T1000 (cell line): ENCODE measurements at regions not wholly inside any gene's neighbourhood (a gene's known extent, or its start where the extent isn't known, plus 50 kb on each side); places are given as distances from the start of the nearest gene placed in this dataset.

ENCODE experiments used
- DNase-seq: peaks from one replicate; lab custom pipeline; 2025; ENCODE audit warnings: mixed read lengths; lab: John Stamatoyannopoulos, UW

- DNase-seq = no peak
These were observed 331.0 kb upstream of the RARB start for GRCh38 chr3:25097023-25097422.

GRCh38 chr3:25099666-25100065 is 328.4 kb upstream of the RARB start:
- DNase-seq = no peak

DNA sequence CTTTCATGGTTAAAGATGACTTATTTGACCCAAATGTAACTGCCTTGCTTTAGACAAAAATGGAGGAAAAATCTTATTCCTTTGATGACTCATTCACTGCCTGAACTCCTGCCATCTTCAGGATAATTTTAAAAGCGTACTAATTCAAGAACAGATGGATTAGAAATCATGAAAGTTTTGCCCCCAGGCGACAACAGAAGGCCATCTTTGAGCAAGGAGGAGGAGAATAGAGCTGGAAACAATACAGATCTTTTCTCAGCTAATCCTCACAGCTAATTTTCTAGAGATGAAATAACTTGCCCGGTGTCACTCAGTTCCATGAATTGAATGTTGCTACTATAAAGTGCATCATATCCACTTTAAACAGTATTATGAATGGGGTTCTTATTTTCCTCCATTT is 324.7 kb upstream of the RARB start:
- no peak for DNase-seq

DNA sequence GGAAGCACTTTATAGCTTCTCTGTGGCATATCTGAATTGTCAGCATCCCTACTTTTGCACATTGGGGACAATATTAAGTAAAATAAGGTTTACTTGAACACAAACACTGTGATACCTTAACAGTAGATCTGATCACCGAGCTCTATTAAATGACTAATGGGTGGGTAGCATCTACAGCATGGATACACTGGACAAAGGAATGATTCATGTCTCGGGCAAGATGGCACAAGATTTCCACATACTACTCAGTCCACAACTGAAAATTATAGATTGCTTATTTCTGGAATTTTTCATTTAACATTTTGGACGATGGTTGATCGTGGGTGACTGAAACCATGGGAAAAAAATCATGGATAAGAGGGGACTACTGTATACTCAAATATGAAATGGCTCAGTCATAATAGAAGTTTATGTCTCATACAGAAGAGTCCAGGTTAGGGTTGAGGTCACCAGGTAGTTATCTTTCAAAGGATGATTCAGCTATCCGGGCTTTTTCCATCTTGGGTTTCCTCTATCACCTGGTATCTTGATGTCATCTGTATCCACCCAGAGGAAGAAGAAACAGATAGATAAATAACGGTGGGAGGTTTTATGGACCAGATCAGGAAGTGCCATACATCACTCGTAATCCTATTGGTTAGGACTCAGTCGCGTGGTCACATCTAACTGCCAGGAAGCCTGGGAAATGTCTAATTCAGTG is 320.0 kb upstream of the RARB start:
- no peak for DNase-seq

DNA sequence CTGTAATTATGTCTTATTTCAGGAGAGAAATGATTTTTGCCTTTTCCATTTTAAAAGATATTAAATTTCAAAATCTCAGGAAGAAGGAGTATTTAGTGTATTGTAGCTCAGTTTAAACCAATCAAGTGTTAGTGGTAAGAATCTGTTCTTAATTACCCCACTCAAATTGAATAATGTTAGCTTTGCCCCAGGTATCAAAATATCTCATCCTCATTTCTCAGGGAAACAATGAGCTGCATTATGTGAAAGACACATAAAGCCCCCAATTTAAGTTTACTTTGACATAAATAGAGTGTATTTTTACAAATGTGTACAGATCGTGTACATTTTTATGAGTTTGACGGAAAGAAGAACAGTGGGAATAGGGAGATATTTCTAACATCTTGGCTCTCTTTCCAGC is 317.4 kb upstream of the RARB start:
- DNase-seq = no peak

GRCh38 chr3:25113891-25114290 is 314.2 kb upstream of the RARB start:
- DNase-seq = no peak

- no peak for DNase-seq
These were observed 313.5 kb upstream of the RARB start for GRCh38 chr3:25114532-25114931.

DNA sequence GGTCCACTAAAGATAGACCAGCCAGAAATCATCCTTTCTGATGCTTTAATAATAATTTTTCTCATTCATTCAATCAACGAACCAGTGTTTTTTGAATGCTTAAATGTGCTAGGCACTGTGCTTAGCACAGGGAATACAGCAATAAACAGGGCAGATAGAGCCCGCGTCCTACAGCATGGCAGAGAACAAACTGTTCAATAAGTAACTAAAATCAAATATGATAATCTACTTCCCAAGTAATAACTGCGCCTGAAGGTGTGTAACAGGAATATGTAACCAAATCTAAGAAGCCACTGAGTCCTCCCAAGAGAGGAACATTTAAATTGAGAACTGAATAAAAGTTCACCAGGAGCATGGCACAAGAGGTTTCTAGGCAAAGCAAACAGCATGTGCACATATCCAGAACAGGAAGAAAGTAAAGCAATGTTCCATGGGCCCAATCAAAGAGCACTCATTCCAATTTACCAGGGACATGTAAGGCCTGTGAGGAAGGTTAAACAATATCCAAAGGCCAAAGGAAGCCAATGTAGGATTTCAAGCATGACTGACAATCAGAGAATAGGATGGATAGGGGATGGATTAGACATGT is 311.0 kb upstream of the RARB start:
- no peak for DNase-seq

DNA sequence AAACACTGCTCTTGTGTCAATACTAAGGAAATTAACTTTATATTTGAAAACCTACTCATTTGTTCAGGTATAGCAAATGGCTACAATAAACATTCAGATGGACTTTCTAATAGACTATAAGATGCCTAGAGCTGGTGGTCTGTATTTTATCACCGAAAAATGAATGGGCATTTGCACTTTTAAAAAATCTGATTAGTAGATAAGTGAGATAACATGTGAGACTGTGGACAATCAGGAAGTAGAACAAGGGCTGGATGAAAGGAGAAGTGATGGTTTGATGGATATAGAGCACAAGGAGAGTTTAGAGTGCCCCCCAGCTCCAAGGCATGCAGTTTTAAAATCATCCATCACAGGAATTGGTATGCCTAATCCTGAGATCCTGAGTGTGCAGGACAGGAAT is 308.4 kb upstream of the RARB start:
- DNase-seq = no peak

GRCh38 chr3:25120665-25121064 is 307.4 kb upstream of the RARB start:
- DNase-seq = no peak

- DNase-seq = no peak
These were observed 302.9 kb upstream of the RARB start for GRCh38 chr3:25125201-25125600.

- no peak for DNase-seq
These were observed 299.3 kb upstream of the RARB start for GRCh38 chr3:25128735-25129134.

DNA sequence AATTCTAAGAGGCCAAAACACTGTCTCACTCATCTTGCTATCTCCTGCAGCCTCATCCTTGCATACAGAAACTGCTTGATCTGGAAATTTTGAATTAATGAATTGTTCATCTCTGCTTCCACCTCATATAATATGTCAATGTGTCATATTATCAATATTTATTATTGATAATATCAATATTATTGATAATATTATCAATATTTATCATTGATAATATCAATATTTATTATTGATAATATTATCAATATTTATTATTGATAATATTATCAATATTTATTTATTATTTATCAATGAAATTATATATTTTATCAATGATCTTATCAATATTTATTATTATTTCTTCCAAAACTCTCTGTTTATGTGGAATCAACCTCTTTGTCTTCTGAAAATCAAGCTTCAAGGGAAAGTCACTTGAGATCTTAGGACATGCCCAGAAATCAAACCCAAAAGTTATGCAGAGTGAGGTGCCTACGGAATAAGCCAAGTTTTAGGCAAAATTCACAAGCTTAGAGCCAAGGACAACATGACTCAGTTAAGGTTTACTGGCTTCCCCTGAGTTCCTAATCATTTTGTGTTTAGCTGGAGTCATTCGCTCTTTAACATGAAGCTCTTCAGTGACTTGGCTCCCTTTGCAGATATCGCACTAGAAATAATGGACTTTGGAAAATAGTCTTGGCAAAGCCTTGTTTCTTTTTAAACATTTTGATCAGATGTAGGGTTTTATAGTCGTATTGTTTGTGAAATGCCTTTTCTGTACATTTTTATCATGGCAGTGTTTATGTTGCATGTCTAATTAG is 297.1 kb upstream of the RARB start:
- DNase-seq = no peak

GRCh38 chr3:25133588-25133987 is 294.5 kb upstream of the RARB start:
- no peak for DNase-seq

- DNase-seq = no peak
These were observed 290.5 kb upstream of the RARB start for GRCh38 chr3:25137606-25138005.

GRCh38 chr3:25139267-25139666 is 288.8 kb upstream of the RARB start:
- DNase-seq = no peak

- no peak for DNase-seq
These were observed 285.3 kb upstream of the RARB start for GRCh38 chr3:25142609-25143355.

- DNase-seq = no peak
These were observed 284.6 kb upstream of the RARB start for GRCh38 chr3:25143356-25144025.

DNA sequence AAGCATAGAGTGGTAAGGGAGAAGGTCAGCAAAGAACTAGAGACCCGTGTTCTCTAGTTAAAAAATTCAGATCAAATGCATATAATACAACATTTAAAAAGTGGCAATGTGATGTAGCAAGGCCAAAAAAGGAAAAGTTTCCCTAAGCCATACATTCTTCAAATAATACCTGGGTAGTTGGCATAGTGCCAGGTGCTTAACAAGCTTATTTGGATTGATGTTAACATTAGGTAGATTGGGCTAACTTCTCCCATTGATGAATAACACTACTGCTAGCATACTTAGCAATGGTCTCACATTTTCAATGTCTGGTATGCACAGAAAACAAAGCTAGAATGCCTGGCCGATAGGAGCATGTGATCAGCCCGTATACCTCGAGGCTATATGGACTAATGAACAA is 283.6 kb upstream of the RARB start:
- no peak for DNase-seq

- no peak for DNase-seq
These were observed 282.9 kb upstream of the RARB start for GRCh38 chr3:25145176-25145575.

- no peak for DNase-seq
These were observed 277.9 kb upstream of the RARB start for GRCh38 chr3:25150199-25150598.

- DNase-seq = no peak
These were observed 276.7 kb upstream of the RARB start for GRCh38 chr3:25151281-25151902.
